SKM-1 treated with dmso at 0.1 percent for 144 hours (cell line): ENCODE measurements at regions not wholly inside any gene's neighbourhood (a gene's known extent, or its start where the extent isn't known, plus 50 kb on each side); places are given as distances from the start of the nearest gene placed in this dataset.

Experiments used
- DNase-seq: peaks from one replicate; lab custom pipeline; 2025; ENCODE audit not compliant: unreplicated experiment; lab: John Stamatoyannopoulos, UW

GRCh38 chr20:40806929-40807820 lies 118.1 kb upstream of the MAFB start:
- DNase-seq, result no peak

- DNase-seq, result no peak
Observed at GRCh38 chr20:40807821-40808170, 118.8 kb upstream of the MAFB start.

GRCh38 chr20:40808936-40809335 lies 119.9 kb upstream of the MAFB start:
- no peak for DNase-seq

- no peak for DNase-seq
Observed at GRCh38 chr20:40809361-40809760, 120.3 kb upstream of the MAFB start.

GRCh38 chr20:40810332-40811000 lies 121.4 kb upstream of the MAFB start:
- DNase-seq, result no peak

GRCh38 chr20:40811004-40811403 lies 122.0 kb upstream of the MAFB start:
- DNase-seq, result no peak

GRCh38 chr20:40811660-40812414 lies 122.8 kb upstream of the MAFB start:
- no peak for DNase-seq

- DNase-seq, result no peak
Observed at GRCh38 chr20:40812415-40812925, 123.4 kb upstream of the MAFB start.

GRCh38 chr20:40813029-40813431 lies 124.0 kb upstream of the MAFB start:
- DNase-seq, result no peak

GRCh38 chr20:40813708-40814630 lies 124.9 kb upstream of the MAFB start:
- DNase-seq, result no peak

- DNase-seq, result no peak
Observed at GRCh38 chr20:40814631-40814960, 125.6 kb upstream of the MAFB start.

- DNase-seq, result no peak
Observed at GRCh38 chr20:40815156-40816038, 126.4 kb upstream of the MAFB start.

- DNase-seq, result no peak
Observed at GRCh38 chr20:40816039-40816352, 127.0 kb upstream of the MAFB start.

GRCh38 chr20:40821429-40821828 lies 132.4 kb upstream of the MAFB start:
- DNase-seq, result no peak

- no peak for DNase-seq
Observed at GRCh38 chr20:40826699-40827098, 137.7 kb upstream of the MAFB start.

- no peak for DNase-seq
Observed at GRCh38 chr20:40835321-40835720, 146.3 kb upstream of the MAFB start.

GRCh38 chr20:40838509-40838908 lies 149.5 kb upstream of the MAFB start:
- no peak for DNase-seq

GRCh38 chr20:40843251-40843650 lies 154.2 kb upstream of the MAFB start:
- no peak for DNase-seq

GRCh38 chr20:40844332-40844731 lies 155.3 kb upstream of the MAFB start:
- no peak for DNase-seq

GRCh38 chr20:40848096-40848495 lies 159.1 kb upstream of the MAFB start:
- DNase-seq, result no peak
